ENCODE measurements at regions not wholly inside any gene's neighbourhood (a gene's known extent, or its start where the extent isn't known, plus 50 kb on each side); places are given as distances from the start of the nearest gene placed in this dataset.

- TF ChIP-seq CTCF (IDR thresholded peaks at IDR 0.05), result no peak
- no peak for TF ChIP-seq POLR2AphosphoS5 (IDR thresholded peaks at IDR 0.05)
- no peak for TF ChIP-seq EP300 (IDR thresholded peaks at IDR 0.05)
- no peak for TF ChIP-seq POLR2A (IDR thresholded peaks at IDR 0.05)
Measured at GRCh38 chr13:36493046-36493445, 60.8 kb downstream of the CCNA1 start.

All from stomach (tissue), 4 donors.